GM12878 (cell line): ENCODE measurements at regions not wholly inside any gene's neighbourhood (a gene's known extent, or its start where the extent isn't known, plus 50 kb on each side); places are given as distances from the start of the nearest gene placed in this dataset.

Source experiments
- ATAC-seq: fragments of 200-7000 bp; cut with Tn5 transposase; 3 replicates; pipeline ENCODE4 v1.9.1; 2020; ENCODE audit warnings: mild to moderate bottlenecking, moderate library complexity
- BruUV-seq: library from RNA; stranded (reverse); fragments of 400-500 nt; replicated peaks from 2 replicates; lab custom pipeline; 2021; lab: Mats Ljungman, UMichigan
- CTCF ChIA-PET: fragments of 300-600 bp; sonication (Branson Sonifier 250); formaldehyde crosslinking; extraction: SDS; loops from one replicate; lab custom pipeline; 2021; ENCODE audit warnings: inconsistent platforms; lab: Yijun Ruan, JAX
- POLR2A ChIA-PET: fragments of 350-600 bp; formaldehyde crosslinking; extraction: SDS; loops from one replicate; lab custom pipeline; 2021; ENCODE audit warnings: inconsistent platforms; lab: Charles Lee
- RAD21 ChIA-PET: fragments of 300-600 bp; sonication (Branson Sonifier 250); formaldehyde crosslinking; loops from one replicate; lab custom pipeline; 2023; ENCODE audit warnings: antibody characterized with exemption; ENCODE audit not compliant: unreplicated experiment; lab: Charles Lee
- SMC1A ChIA-PET: fragments of 300-600 bp; sonication (Branson Sonifier 250); formaldehyde crosslinking; loops from one replicate; lab custom pipeline; 2023; ENCODE audit not compliant: unreplicated experiment, uncharacterized antibody; lab: Charles Lee
- DNase-seq: peaks from one replicate; pipeline ENCODE4 v3.0.0-alpha.2; 2011; ENCODE audit warnings: low read depth, low spot score
- FAIRE-seq: peaks from 3 replicates; lab custom pipeline; 2011; peaks lifted over from hg19 to GRCh38; lab: Jason Lieb, UNC
- H2AFZ ChIP-seq: 2 replicates; pipeline ENCODE4 v1.6.0; 2011; ENCODE audit warnings: low read depth, low read length, control low read depth; ENCODE audit not compliant: control insufficient read depth
- H3K27ac ChIP-seq: 2 replicates; pipeline ENCODE4 v1.5.1; 2011; ENCODE audit warnings: control low read depth; ENCODE audit not compliant: control insufficient read depth, insufficient read depth
- H3K27me3 ChIP-seq, 2 experiments: replicated peaks in 1 of 2; 2 replicates each; pipeline versions ENCODE4 v1.6.0 to v1.6.1; 2011; ENCODE audit warnings: low read length in 1 of 2; ENCODE audit not compliant: control insufficient read depth in 2 of 2, insufficient read depth in 2 of 2
- H3K36me3 ChIP-seq, 2 experiments: 2 replicates each; pipeline ENCODE4 v1.5.1; 2011; ENCODE audit warnings: low read length in 1 of 2; ENCODE audit not compliant: control insufficient read depth in 2 of 2, insufficient read depth in 2 of 2
- H3K4me1 ChIP-seq: 2 replicates; pipeline ENCODE4 v1.6.1; 2011; ENCODE audit warnings: mild to moderate bottlenecking, low read length, moderate library complexity, mixed read lengths; ENCODE audit not compliant: control insufficient read depth, insufficient read depth
- H3K4me2 ChIP-seq: 2 replicates; pipeline ENCODE4 v1.6.0; 2011; ENCODE audit warnings: control low read depth; ENCODE audit not compliant: control insufficient read depth, insufficient read depth
- H3K4me3 ChIP-seq: fragments of 200-600 bp; sonication (generic); 2 replicates; pipeline ENCODE4 v1.5.1; 2016
- H3K79me2 ChIP-seq: 2 replicates; pipeline ENCODE4 v1.6.0; 2011; ENCODE audit warnings: low read length; ENCODE audit not compliant: control insufficient read depth, insufficient read depth
- H3K9ac ChIP-seq: 2 replicates; pipeline ENCODE4 v1.8.0; 2011; ENCODE audit warnings: low read length, control low read depth, mixed read lengths; ENCODE audit not compliant: control insufficient read depth, insufficient read depth
- H3K9me3 ChIP-seq: replicated peaks from 3 replicates; pipeline ENCODE4 v1.5.1; 2011; ENCODE audit warnings: mild to moderate bottlenecking, low read length; ENCODE audit not compliant: control insufficient read depth, insufficient read depth
- H4K20me1 ChIP-seq: 2 replicates; pipeline ENCODE4 v1.6.0; 2011; ENCODE audit not compliant: control insufficient read depth, insufficient read depth
- BACH1 ChIP-seq: fragments of 450-650 bp; IDR thresholded peaks from 2 replicates; pipeline ENCODE4 v1.6.1; 2017; ENCODE audit warnings: mild to moderate bottlenecking, borderline replicate concordance
- CHD4 ChIP-seq: fragments of 200-600 bp; sonication (generic); IDR thresholded peaks from 2 replicates; pipeline ENCODE4 v1.6.1; 2016; ENCODE audit warnings: mild to moderate bottlenecking
- CUX1 ChIP-seq: IDR thresholded peaks from 2 replicates; pipeline ENCODE4 v1.6.1; 2012; ENCODE audit warnings: improper control_type of control experiment, low read depth, low read length; ENCODE audit not compliant: insufficient replicate concordance
- EZH2 ChIP-seq: IDR thresholded peaks from 2 replicates; pipeline ENCODE4 v1.6.1; 2012; ENCODE audit warnings: low read depth, mild to moderate bottlenecking, control low read depth, inconsistent platforms, low read length, borderline replicate concordance; ENCODE audit not compliant: control insufficient read depth
- FOXK2 ChIP-seq: fragments of 450-650 bp; IDR thresholded peaks from 2 replicates; pipeline ENCODE4 v1.6.1; 2017; ENCODE audit warnings: mild to moderate bottlenecking, moderate library complexity
- GATAD2B ChIP-seq: fragments of 450-650 bp; conservative IDR thresholded peaks from 2 replicates; pipeline ENCODE4 v1.6.1; 2017; ENCODE audit warnings: low read depth, mild to moderate bottlenecking, moderate library complexity
- MTA2 ChIP-seq: fragments of 450-650 bp; IDR thresholded peaks from 2 replicates; pipeline ENCODE4 v1.6.1; 2016; ENCODE audit warnings: low read depth, mild to moderate bottlenecking, moderate library complexity
- MYB ChIP-seq: fragments of 150-350 bp; IDR thresholded peaks from 2 replicates; pipeline ENCODE4 v1.6.1; 2014; ENCODE audit warnings: mild to moderate bottlenecking, low read depth, low read length, borderline replicate concordance
- POLR2A ChIP-seq: IDR thresholded peaks from 2 replicates; pipeline ENCODE4 v1.6.1; 2011; ENCODE audit warnings: low read depth, mild to moderate bottlenecking, low read length
- RELA ChIP-seq: fragments of 450-650 bp; IDR thresholded peaks from 2 replicates; pipeline ENCODE4 v1.8.0; 2014; ENCODE audit warnings: borderline replicate concordance; ENCODE audit not compliant: partially characterized antibody
- RELB ChIP-seq: fragments of 450-650 bp; IDR thresholded peaks from 2 replicates; pipeline ENCODE4 v1.6.1; 2017; ENCODE audit warnings: low read depth, mild to moderate bottlenecking, moderate library complexity
- RFX5 ChIP-seq: IDR thresholded peaks from 2 replicates; pipeline ENCODE4 v1.6.1; 2011; ENCODE audit warnings: low read depth, low read length, improper control_type of control experiment
- SMC3 ChIP-seq: IDR thresholded peaks from 2 replicates; pipeline ENCODE4 v1.6.1; 2011; ENCODE audit warnings: low read length, improper control_type of control experiment, borderline replicate concordance
- TCF7 ChIP-seq: IDR thresholded peaks from 2 replicates; pipeline ENCODE4 v1.6.1; 2014; ENCODE audit warnings: antibody characterized with exemption, borderline replicate concordance
- ZBTB4 ChIP-seq: fragments of 450-650 bp; formaldehyde crosslinking; IDR thresholded peaks from 2 replicates; pipeline ENCODE4 v1.4.0; 2022; ENCODE audit warnings: mild to moderate bottlenecking, moderate library complexity
- ZNF207 ChIP-seq: fragments of 450-650 bp; IDR thresholded peaks from 2 replicates; pipeline ENCODE4 v1.6.1; 2014; ENCODE audit warnings: antibody characterized with exemption, mild to moderate bottlenecking, borderline replicate concordance
- ZNF24 ChIP-seq: fragments of 450-650 bp; IDR thresholded peaks from 2 replicates; pipeline ENCODE4 v1.6.1; 2017; ENCODE audit warnings: antibody characterized with exemption, mild to moderate bottlenecking
- WGBS: methylation state at CpG from one replicate; pipeline ENCODE4 v1.1.6; 2016; ENCODE audit warnings: low lambda C conversion rate; ENCODE audit not compliant: insufficient replicate concordance, insufficient coverage; ENCODE audit errors: missing lambda C conversion rate; 5-methylcytosine and 5-hydroxymethylcytosine counted together
- in situ Hi-C: fragments of 300-500 bp; cut with MboI; formaldehyde crosslinking; loops from 9 replicates; pipeline ENCODE4 v1.14.3; 2018; ENCODE audit warnings: mixed read lengths
- intact Hi-C: fragments of 100-400 bp; cut with micrococcal nuclease; formaldehyde crosslinking; loops from one replicate; pipeline ENCODE4 v1.14.2; 2022; ENCODE audit not compliant: unreplicated experiment

GRCh38 chr20:7776148-7776547 is 164.1 kb downstream of the HAO1 start:
- H3K4me1 ChIP-seq = no peaks in the 10 kb centered on the region
- FAIRE-seq (no peak), ATAC-seq (no peak), DNase-seq (no peak)
- no peak overlapping the region for H3K9ac ChIP-seq
- ChIA-PET SMC1A (no interaction called here), RAD21 (no interaction called here), POLR2A (no interaction called here), CTCF (no interaction called here)
- no TSS peak for BruUV-seq
- intact Hi-C loops (no loop called here), in situ Hi-C loops (no loop called here)
- 6% methylated on average over 2 of the region's 2 CpGs for WGBS
- H3K79me2 ChIP-seq = no peaks in the 10 kb centered on the region
- H2AFZ ChIP-seq = no peak overlapping the region
- H3K27me3 ChIP-seq = no peaks in the 10 kb centered on the region
- peaks cover 3% of the 10 kb centered on the region; the same call in 1 of the 3 replicates for H3K9me3 ChIP-seq
- no peak overlapping the region for H3K4me3 ChIP-seq
- H3K36me3 ChIP-seq = no peaks in the 10 kb centered on the region
- no peaks in the 10 kb centered on the region for H4K20me1 ChIP-seq
- no peak overlapping the region for H3K4me2 ChIP-seq
- H3K27ac ChIP-seq = no peak overlapping the region
- no peak for TF ChIP-seq RELB
- no peak for TF ChIP-seq RELA
- TF ChIP-seq RFX5 = no peak
- no peak for TF ChIP-seq ZNF24
- no peak for TF ChIP-seq TCF7
- TF ChIP-seq MTA2 = no peak
- no peak for TF ChIP-seq ZBTB4 (CRISPR knock-in tag)
- no peak for TF ChIP-seq GATAD2B
- TF ChIP-seq BACH1 = no peak
- no peak for TF ChIP-seq FOXK2
- no peak for TF ChIP-seq ZNF207
- TF ChIP-seq SMC3 = no peak
- no peak for TF ChIP-seq CUX1
- TF ChIP-seq CHD4 = no peak
- TF ChIP-seq MYB = no peak
- no peak for TF ChIP-seq POLR2A
- TF ChIP-seq EZH2 = no peak
